Tibial nerve (tissue), 4 donors: ENCODE measurements at regions not wholly inside any gene's neighbourhood (a gene's known extent, or its start where the extent isn't known, plus 50 kb on each side); places are given as distances from the start of the nearest gene placed in this dataset.

Experiments
- CTCF ChIP-seq, 5 experiments: fragments of 200-600 bp in 3 of 5; fragments of 450-650 bp in 2 of 5; sonication (generic) in 3 of 5; IDR thresholded peaks; one replicate each; pipeline ENCODE4 v1.5.1; 2016 to 2019; ENCODE audit warnings: antibody characterized with exemption in 5 of 5, mild to moderate bottlenecking in 3 of 5, moderate library complexity in 2 of 5
- EP300 ChIP-seq, 2 donors: sonication (generic); formaldehyde crosslinking; IDR thresholded peaks; one replicate each; pipeline ENCODE4 v1.6.1; 2017; ENCODE audit warnings: antibody characterized with exemption in 2 of 2, mild to moderate bottlenecking in 1 of 2

GRCh38 chr4:103802766-103803165 is 83.0 kb upstream of the TACR3 start:
- TF ChIP-seq CTCF (IDR thresholded peaks at IDR 0.05) = no peak
- TF ChIP-seq EP300 (IDR thresholded peaks at IDR 0.05) = no peak
